ENCODE measurements at regions not wholly inside any gene's neighbourhood (a gene's known extent, or its start where the extent isn't known, plus 50 kb on each side); places are given as distances from the start of the nearest gene placed in this dataset.
"Not testable (repeated sequence)": the region's sequence is repeated elsewhere in the genome, so short reads cannot be mapped to it uniquely, and the experiment has no call there.

GRCh38 chr5:58013542-58014258 lies 446.2 kb downstream of the PLK2 start:
- DNase-seq (ENCODE audit: low spot score): no peak

DNA sequence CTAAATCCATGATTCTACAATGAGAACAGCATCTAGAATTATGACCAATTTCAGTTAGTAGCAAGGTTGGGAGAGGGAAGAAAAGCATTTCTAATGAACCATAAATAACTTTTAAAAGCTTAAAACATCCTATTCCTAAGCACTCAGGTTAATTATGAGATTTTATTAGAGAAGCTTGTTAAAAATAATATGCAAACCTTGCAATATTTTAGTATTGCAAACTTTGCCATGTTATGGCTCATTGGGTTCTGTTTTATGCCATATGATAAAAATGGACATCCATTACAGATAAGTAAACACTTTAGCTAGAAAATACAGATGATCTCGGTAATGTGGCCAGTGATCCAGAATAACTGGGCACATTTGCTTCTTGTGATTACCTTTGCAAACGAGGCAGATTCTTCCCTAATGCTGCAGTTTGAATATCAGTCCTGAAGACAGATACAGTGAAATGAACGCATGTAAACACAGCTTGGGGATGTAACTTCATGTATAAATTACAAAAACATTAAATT lies 447.0 kb downstream of the PLK2 start:
- DNase-seq (ENCODE audit: low spot score): no peak

DNA sequence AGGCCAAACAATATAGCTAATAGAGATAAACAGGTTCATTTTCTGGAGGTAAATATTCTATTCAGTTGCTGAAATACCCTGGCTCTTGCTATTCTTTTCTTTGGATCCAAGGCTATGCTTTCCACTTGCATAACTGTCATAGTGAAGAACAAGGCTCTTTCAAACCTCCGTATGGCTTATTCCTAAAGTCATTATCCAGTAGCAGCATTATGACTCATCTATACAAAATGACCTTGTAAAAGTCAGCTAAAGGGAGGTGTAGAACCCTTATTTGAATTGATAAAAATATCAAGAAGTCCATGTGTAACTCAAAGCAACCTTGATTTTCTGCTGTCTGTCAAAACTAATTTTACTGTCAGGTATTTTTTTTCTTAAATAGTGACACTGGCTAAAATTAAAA lies 447.8 kb downstream of the PLK2 start:
- peak; percentile 16 for DNase-seq (ENCODE audit: low spot score)

GRCh38 chr5:58011301-58011700 lies 448.6 kb downstream of the PLK2 start:
- DNase-seq (ENCODE audit: low spot score): no peak

- no peak for DNase-seq (ENCODE audit: low spot score)
Observed at GRCh38 chr5:58009754-58010153, 450.1 kb downstream of the PLK2 start.

GRCh38 chr5:58002323-58002722 lies 457.6 kb downstream of the PLK2 start:
- no peak for DNase-seq (ENCODE audit: low spot score)

DNA sequence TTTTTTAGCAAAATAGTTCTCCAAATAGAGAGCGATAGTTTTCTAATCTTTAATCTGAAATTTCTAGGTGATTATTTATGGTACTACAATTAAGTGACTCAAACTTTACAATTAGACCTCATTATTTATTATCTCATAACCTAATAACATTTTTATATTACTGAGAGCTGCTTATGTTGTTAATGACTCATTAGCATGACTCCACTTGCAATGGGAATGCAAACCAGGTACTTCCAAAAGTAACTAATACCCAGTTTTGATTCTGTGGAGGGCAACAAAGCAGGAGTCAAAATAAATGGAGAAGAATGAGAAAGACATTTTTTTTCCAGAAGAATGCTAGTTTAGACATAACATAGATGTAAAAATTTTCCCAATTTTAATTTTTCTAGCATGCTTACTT lies 466.0 kb downstream of the PLK2 start:
- no peak for DNase-seq (ENCODE audit: low spot score)

GRCh38 chr5:57989378-57989777 lies 470.5 kb downstream of the PLK2 start:
- DNase-seq (ENCODE audit: low spot score): no peak

DNA sequence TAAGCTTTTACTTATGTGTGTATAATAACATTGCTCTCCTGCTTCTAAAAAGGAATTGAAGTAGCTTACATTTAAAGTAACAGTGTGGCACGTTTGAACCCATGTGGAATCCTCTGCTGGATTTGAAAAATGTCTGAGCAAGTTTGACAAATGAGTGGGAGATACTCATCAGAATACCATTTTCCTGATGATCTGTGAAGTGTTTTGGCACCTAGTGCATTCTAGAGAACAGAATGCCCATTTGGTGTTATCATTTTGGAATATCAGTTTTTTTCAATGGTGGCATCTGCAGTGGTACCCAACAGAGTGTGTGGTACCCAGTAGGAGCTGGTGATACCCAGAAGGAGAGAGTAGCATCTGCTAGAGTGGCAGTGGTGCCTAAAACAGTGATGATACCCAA lies 471.1 kb downstream of the PLK2 start:
- no peak for DNase-seq (ENCODE audit: low spot score)

- no peak for DNase-seq (ENCODE audit: low spot score)
Observed at GRCh38 chr5:57987552-57987951, 472.3 kb downstream of the PLK2 start.

DNA sequence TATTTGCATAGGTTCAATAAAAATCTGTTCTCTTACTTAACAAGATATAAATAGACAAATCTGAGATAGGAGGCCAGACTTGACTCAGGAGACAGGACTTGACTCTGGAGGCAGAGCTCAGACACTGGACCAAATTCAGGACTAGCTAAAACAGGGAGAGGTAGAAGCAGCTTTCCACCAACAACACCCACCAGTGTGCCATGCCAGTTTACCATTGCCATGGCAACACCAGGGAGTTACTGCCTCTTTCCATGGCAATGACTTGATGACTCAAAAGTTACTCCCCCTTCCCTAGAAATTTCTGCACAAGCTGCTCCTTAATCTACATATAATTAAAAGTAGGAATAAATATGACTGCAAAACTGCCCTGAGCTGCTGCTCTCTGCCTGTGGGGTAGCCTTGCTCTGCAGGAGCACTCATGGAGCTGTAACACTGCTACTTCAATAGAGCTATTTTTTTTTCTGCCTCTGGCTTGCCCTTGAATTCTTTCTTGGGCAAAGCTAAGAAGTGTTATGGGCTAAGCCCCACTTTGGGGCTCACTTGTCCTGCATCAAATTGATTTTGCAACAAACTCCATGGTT lies 473.0 kb downstream of the PLK2 start:
- no peak for DNase-seq (ENCODE audit: low spot score)

DNA sequence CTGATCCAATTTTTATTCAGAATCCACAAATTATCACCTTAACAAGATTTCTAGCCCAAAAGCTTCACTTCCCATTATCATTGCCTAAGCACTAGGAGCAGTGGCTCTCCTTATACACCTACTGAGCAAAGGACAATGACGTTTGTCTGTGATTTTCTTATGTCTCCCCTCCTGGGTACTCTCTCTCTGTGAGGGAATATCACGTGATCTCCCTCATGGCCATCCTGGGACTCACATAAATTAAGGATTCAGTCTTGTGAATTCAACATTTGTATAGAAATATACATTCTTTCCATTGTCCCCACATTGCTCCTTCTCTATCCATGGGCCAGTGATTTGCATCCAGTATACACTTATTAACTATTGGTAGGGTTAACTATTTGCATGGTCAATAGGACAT lies 476.5 kb downstream of the PLK2 start:
- DNase-seq (ENCODE audit: low spot score): no peak

DNA sequence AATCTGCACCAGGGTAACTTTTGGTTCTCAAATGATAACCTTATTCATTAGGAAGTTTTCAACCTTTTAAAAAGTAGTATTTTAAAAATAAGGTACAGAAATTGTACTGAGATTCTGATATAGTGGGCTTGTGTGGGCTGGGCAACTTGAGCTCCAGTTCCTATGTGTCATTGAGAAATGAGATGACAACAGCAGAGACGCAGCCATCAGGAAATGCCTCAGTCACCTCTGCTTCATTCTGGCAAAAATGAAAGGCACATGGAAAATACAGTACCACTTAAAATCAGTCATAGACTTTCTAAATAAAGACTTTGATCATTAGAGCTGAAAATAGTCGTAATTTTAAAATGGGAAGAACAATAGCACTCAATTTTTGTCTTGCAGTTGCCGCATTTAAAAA lies 480.2 kb downstream of the PLK2 start:
- no peak for DNase-seq (ENCODE audit: low spot score)

DNA sequence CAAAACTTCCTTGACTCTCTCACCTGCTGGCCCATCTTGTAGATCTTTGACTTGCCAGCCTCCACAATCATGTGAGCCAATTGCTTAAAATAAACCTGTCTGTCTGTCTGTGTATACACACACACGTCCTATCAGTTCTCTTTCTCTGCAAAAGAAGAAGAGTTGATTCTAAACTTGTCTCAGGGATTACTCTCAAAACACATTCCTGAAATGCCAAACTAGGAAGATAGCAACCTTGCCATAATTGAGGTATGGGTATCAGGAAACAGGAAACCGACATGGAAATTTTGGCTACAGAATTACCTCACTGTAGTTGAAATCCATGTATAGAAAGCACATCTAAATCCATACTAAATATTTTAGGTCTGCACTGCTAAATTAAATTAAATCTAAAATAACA lies 483.4 kb downstream of the PLK2 start:
- no peak for DNase-seq (ENCODE audit: low spot score)

DNA sequence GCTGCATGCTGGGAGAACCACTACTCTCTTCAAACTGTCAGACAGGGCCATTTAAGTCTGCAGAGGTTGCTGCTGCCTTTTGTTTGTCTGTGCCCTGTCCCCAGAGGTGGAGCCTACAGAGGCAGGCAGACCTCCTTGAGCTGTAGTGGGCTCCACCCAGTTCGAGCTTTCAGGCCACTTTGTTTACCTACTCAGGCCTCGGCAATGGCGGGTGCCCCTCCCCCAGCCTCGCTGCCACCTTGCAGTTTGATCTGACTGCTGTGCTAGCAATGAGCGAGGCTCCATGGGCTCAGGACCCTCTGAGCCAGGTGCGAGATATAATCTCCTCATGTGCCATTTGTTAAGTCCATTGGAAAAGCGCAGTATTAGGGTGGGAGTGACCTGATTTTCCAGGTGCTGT lies 487.8 kb downstream of the PLK2 start:
- DNase-seq (ENCODE audit: low spot score): not testable (repeated sequence)

DNA sequence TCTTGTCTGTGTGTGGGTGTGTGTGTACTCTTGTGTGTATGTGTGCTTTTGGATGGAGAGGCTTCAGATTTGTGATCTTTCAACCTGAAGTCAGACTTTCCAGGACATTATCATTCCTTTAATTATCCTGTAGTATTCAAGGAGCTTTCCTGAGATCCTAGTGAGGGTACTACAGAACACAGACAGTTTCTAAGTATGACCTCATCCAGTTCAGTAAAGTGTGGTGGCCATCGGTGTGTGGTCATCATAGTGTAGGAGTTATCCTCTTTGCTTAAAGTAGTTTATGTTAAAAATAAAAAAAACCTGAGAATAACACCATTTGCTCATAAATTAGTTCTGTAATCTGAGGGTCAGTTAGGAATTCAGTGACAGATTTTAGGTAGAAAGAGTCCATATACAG lies 478.0 kb upstream of the ACTBL2 start:
- no peak for DNase-seq (ENCODE audit: low spot score)

- DNase-seq (ENCODE audit: low spot score): no peak
Observed at GRCh38 chr5:57956636-57957035, 474.0 kb upstream of the ACTBL2 start.

DNA sequence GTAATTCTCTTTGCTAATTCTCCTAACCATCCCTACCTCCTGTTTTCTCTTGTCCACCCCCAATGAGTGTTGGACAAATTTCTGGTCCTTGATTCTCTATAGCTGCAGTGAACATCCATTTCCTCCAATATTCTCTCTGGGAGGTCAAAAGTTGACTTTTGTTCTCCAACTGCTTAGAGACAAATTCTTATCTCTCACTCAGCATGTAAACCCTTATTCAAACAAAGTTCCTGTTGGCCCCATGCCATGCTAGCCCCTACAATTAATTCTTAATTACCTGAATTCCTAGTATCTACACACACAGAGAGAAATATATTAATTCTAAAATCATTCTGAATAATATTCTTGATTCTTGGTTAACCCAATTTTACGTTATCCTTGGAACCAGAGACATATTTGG lies 472.9 kb upstream of the ACTBL2 start:
- no peak for DNase-seq (ENCODE audit: low spot score)

DNA sequence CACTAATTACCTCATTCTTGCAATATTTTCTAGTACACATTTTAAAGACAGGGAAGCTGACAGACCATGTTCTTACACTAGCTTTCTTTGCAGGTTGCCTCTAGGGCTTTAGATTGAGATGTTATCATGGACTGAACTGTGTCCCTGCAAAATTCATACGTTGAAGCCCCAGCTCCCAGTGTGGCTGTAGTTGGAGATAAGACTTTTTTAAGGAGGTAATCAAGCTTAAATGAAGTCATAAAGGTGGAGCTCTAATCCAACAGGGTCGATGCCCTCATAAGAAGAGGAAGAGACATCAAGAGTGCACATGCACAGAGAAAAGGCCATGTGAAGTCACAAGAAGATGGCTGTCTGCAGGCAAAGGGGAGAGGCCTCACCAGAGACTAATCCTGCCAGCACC lies 471.2 kb upstream of the ACTBL2 start:
- DNase-seq (ENCODE audit: low spot score): no peak

- DNase-seq (ENCODE audit: low spot score): no peak
Observed at GRCh38 chr5:57950616-57951228, 468.1 kb upstream of the ACTBL2 start.

- no peak for DNase-seq (ENCODE audit: low spot score)
Observed at GRCh38 chr5:57948091-57948490, 465.5 kb upstream of the ACTBL2 start.

DNA sequence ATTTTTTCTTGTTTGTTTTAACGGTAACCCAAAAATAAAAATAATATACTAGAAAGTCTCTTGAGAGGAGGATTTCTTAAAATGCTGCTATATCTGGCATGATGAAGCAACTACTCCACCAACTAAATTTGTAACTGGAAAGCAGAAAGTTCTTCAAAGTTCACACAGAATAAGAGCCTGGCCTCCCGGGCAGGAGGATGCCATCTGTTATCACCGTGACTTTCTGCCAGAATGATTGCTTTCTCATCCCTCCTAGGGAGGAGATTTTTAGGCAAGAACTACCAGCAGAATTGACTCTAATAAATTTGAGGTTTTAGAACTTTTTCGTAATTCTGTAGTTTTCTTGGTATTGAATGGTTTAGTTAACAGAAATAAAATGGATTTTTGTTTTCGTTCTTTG lies 464.6 kb upstream of the ACTBL2 start:
- no peak for DNase-seq (ENCODE audit: low spot score)

GRCh38 chr5:57940879-57941278 lies 458.3 kb upstream of the ACTBL2 start:
- DNase-seq (ENCODE audit: low spot score): no peak

- DNase-seq (ENCODE audit: low spot score): no peak
Observed at GRCh38 chr5:57940236-57940635, 457.6 kb upstream of the ACTBL2 start.

All from SW480 (cell line).